ENCODE measurements at regions not wholly inside any gene's neighbourhood (a gene's known extent, or its start where the extent isn't known, plus 50 kb on each side); places are given as distances from the start of the nearest gene placed in this dataset.

DNA sequence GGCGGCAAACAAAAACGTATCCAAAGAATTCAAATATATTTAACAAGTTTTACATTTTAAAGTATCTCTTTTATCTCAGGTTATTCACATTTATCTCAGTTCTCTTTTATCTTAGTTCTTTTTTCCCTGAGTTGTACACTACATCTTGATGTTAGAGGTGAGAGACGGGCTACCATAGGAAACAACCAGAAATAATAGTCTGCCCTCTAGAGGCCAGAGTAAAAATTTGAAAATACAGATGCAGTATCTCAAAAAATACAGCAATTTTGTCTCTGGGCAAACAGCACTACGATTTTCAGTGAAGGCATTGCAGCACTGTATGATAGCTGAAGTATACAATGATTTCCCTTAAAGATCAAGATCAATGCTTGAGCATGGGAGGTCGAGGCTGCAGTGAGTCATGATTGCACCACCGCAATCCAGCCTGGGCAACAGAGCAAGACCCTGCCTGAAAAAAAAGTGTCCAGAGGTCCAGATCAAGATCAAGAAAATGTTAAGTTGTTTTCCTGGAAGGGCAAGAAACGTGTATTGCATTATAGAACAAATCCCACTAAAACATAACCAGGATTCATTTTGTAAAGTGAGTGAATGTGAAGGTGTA, 82.6 kb upstream of the ATP11B start:
- H3K14ac ChIP-seq (replicated peaks; ENCODE audit: low read depth, low read length) = no peak overlapping the region
- no peak overlapping the region for H2BK15ac ChIP-seq (ENCODE audit: low read depth, low read length)
- H3K4ac ChIP-seq (ENCODE audit: low read depth, low read length) = no peak overlapping the region
- H4K8ac ChIP-seq (ENCODE audit: low read depth in 2 of 2, low read length in 2 of 2) = no peak overlapping the region
- dilution Hi-C loops (cut with HindIII; ENCODE audit: low sequenced_read_pairs, unreplicated experiment) = no loop called here
- H3K9me3 ChIP-seq (ENCODE audit: control insufficient read depth, insufficient read depth, low read length) = no peaks in the 10 kb centered on the region
- no peak overlapping the region for H3K18ac ChIP-seq (ENCODE audit: low read depth, low read length)
- H3K56ac ChIP-seq (ENCODE audit: extremely low read depth, insufficient read depth, low read length) = no peak overlapping the region
- H3K9me1 ChIP-seq (ENCODE audit: insufficient read depth, low read length) = no peaks in the 10 kb centered on the region
- no peaks in the 10 kb centered on the region for H3K36me3 ChIP-seq (ENCODE audit: control insufficient read depth, insufficient read depth, low read length)
- no peaks in the 10 kb centered on the region for H3K4me1 ChIP-seq (ENCODE audit: control insufficient read depth, insufficient read depth, low read length)
- H3K9ac ChIP-seq (ENCODE audit: low read depth, low read length) = no peak overlapping the region
- no peak overlapping the region for H2AFZ ChIP-seq (replicated peaks; ENCODE audit: low read length, poor library complexity)
- H3K27me3 ChIP-seq (ENCODE audit: control insufficient read depth, insufficient read depth, low read length) = peaks cover 4% of the 10 kb centered on the region
- no peak overlapping the region for H2AK5ac ChIP-seq (ENCODE audit: low read depth, low read length)
- intact Hi-C loops (cut with micrococcal nuclease) = loop anchor here (10.0 kb wide), 2 partner anchors 194 to 474 kb away; no protein-coding TSS in a partner anchor
- H3K23ac ChIP-seq (ENCODE audit: low read depth, low read length) = no peak overlapping the region
- in situ Hi-C loops (cut with MboI; ENCODE audit: low sequenced_read_pairs) = loop anchor here (5.0 to 25.0 kb wide), 2 partner anchors 127 to 677 kb away; no protein-coding TSS in a partner anchor
- H4K20me1 ChIP-seq (ENCODE audit: insufficient read depth, low read length) = no peaks in the 10 kb centered on the region
- H4K91ac ChIP-seq (ENCODE audit: insufficient read depth, low read depth, low read length) = no peak overlapping the region
- no peaks in the 10 kb centered on the region for H3K79me1 ChIP-seq (ENCODE audit: low read depth in 1 of 2, low read length in 2 of 2)
- TF ChIP-seq, protein P1, sequence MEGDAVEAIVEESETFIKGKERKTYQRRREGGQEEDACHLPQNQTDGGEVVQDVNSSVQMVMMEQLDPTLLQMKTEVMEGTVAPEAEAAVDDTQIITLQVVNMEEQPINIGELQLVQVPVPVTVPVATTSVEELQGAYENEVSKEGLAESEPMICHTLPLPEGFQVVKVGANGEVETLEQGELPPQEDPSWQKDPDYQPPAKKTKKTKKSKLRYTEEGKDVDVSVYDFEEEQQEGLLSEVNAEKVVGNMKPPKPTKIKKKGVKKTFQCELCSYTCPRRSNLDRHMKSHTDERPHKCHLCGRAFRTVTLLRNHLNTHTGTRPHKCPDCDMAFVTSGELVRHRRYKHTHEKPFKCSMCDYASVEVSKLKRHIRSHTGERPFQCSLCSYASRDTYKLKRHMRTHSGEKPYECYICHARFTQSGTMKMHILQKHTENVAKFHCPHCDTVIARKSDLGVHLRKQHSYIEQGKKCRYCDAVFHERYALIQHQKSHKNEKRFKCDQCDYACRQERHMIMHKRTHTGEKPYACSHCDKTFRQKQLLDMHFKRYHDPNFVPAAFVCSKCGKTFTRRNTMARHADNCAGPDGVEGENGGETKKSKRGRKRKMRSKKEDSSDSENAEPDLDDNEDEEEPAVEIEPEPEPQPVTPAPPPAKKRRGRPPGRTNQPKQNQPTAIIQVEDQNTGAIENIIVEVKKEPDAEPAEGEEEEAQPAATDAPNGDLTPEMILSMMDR (conservative IDR thresholded peaks at IDR 0.05; ENCODE audit: low read depth, low read length) = peak; percentile 57
- TF ChIP-seq, protein P2, sequence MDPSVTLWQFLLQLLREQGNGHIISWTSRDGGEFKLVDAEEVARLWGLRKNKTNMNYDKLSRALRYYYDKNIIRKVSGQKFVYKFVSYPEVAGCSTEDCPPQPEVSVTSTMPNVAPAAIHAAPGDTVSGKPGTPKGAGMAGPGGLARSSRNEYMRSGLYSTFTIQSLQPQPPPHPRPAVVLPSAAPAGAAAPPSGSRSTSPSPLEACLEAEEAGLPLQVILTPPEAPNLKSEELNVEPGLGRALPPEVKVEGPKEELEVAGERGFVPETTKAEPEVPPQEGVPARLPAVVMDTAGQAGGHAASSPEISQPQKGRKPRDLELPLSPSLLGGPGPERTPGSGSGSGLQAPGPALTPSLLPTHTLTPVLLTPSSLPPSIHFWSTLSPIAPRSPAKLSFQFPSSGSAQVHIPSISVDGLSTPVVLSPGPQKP (IDR thresholded peaks at IDR 0.05; ENCODE audit: borderline replicate concordance, low read depth, low read length) = no peak
- H2BK20ac ChIP-seq (ENCODE audit: low read depth, low read length) = no peak overlapping the region
- no peak overlapping the region for H3K4me2 ChIP-seq (ENCODE audit: low read depth, low read length)
- BruUV-seq (replicated peaks) = no TSS peak
- no peak overlapping the region for H2BK5ac ChIP-seq (ENCODE audit: low read depth, low read length, poor library complexity, severe bottlenecking)
- ChIA-PET CTCF (interaction anchor here (0.6 to 1.0 kb wide), 2 partner anchors 24 to 83 kb away, joined by 3 read pairs; no protein-coding TSS in a partner anchor), POLR2A (ENCODE audit: unreplicated experiment) (no interaction called here)
- ATAC-seq (ENCODE audit: low read depth) = peak; percentile 57
- no peak overlapping the region for H4K5ac ChIP-seq (ENCODE audit: low read depth, low read length)
- peak; percentile 13 for DNase-seq
- no CpG with 5 or more reads among the region's 7 CpGs for WGBS, 2 experiments (ENCODE audit: extremely low coverage in 2 of 2, insufficient read length in 1 of 2)
- H3K4me3 ChIP-seq (ENCODE audit: insufficient read depth, low read depth, low read length) = no peak overlapping the region
- no peak overlapping the region for H3K27ac ChIP-seq (ENCODE audit: insufficient read depth, low read length)
- H2AK9ac ChIP-seq (replicated peaks; ENCODE audit: low read depth, low read length, poor library complexity) = no peak overlapping the region
- H2BK120ac ChIP-seq (ENCODE audit: low read depth, low read length) = no peak overlapping the region
